ENCODE measurements at regions not wholly inside any gene's neighbourhood (a gene's known extent, or its start where the extent isn't known, plus 50 kb on each side); places are given as distances from the start of the nearest gene placed in this dataset.

- Histone ChIP-seq H3K36me3 (no peaks in the 10 kb centered on the region), H3K4me1 (no peaks in the 10 kb centered on the region), H3K4me3 (no peak overlapping the region), H3K27me3 (no peaks in the 10 kb centered on the region), H3K27ac (no peak overlapping the region), H3K9me3 (no peaks in the 10 kb centered on the region)
- DNase-seq, result no peak
- TF ChIP-seq CTCF (IDR thresholded peaks at IDR 0.05) (no peak), POLR2A (IDR thresholded peaks at IDR 0.05) (no peak)
- intact Hi-C loops (cut with DNase I; ENCODE audit: low total_unique reads), result no loop called here
Observed at GRCh38 chr2:173614265-173614930, 259.7 kb downstream of the CDCA7 start.

- Histone ChIP-seq H3K4me3 (no peak overlapping the region), H3K36me3 (no peaks in the 10 kb centered on the region), H3K4me1 (no peaks in the 10 kb centered on the region), H3K27ac (no peak overlapping the region), H3K9me3 (no peaks in the 10 kb centered on the region), H3K27me3 (no peaks in the 10 kb centered on the region)
- TF ChIP-seq CTCF (IDR thresholded peaks at IDR 0.05) (no peak), POLR2A (IDR thresholded peaks at IDR 0.05) (no peak)
- intact Hi-C loops (cut with DNase I; ENCODE audit: low total_unique reads), result no loop called here
- DNase-seq, result no peak
Observed at GRCh38 chr2:173623438-173624319, 269.0 kb downstream of the CDCA7 start.

- intact Hi-C loops (cut with DNase I; ENCODE audit: low total_unique reads), result no loop called here
- no peak for DNase-seq
- H3K27me3 ChIP-seq, result no peaks in the 10 kb centered on the region
Observed at GRCh38 chr2:173625315-173625714, 270.6 kb downstream of the CDCA7 start.

GRCh38 chr2:173629076-173629475 lies 274.4 kb downstream of the CDCA7 start:
- intact Hi-C loops (cut with DNase I; ENCODE audit: low total_unique reads), result no loop called here
- Histone ChIP-seq H3K27ac (no peak overlapping the region), H3K4me1 (no peaks in the 10 kb centered on the region), H3K4me3 (no peak overlapping the region), H3K9me3 (no peaks in the 10 kb centered on the region), H3K27me3 (peaks cover 0 to 3% of the 10 kb centered on the region in 2 donors), H3K36me3 (no peaks in the 10 kb centered on the region)
- no peak for DNase-seq
- TF ChIP-seq POLR2A (IDR thresholded peaks at IDR 0.05) (no peak), CTCF (IDR thresholded peaks at IDR 0.05) (no peak)

More at GRCh38 chr2:173625315-173625714, 270.6 kb downstream of the CDCA7 start:
- H3K36me3 ChIP-seq, result no peaks in the 10 kb centered on the region
- H3K4me3 ChIP-seq, result no peak overlapping the region
- no peaks in the 10 kb centered on the region for H3K4me1 ChIP-seq
- H3K27ac ChIP-seq, result no peak overlapping the region
- H3K9me3 ChIP-seq, result no peaks in the 10 kb centered on the region
- TF ChIP-seq POLR2A (IDR thresholded peaks at IDR 0.05), result no peak
- TF ChIP-seq CTCF (IDR thresholded peaks at IDR 0.05), result no peak
